IPS-15b (cell line): ENCODE measurements at regions not wholly inside any gene's neighbourhood (a gene's known extent, or its start where the extent isn't known, plus 50 kb on each side); places are given as distances from the start of the nearest gene placed in this dataset.
"Not testable (repeated sequence)": the region's sequence is repeated elsewhere in the genome, so short reads cannot be mapped to it uniquely, and the experiment has no call there.

ENCODE experiments used
- H3K27me3 ChIP-seq: one replicate; pipeline ENCODE4 v1.6.1; 2013; ENCODE audit warnings: low read length; ENCODE audit not compliant: control insufficient read depth, insufficient read depth
- H3K36me3 ChIP-seq: one replicate; pipeline ENCODE4 v1.6.1; 2013; ENCODE audit warnings: low read length; ENCODE audit not compliant: control insufficient read depth, insufficient read depth
- H3K4me1 ChIP-seq: one replicate; pipeline ENCODE4 v1.6.1; 2013; ENCODE audit warnings: mild to moderate bottlenecking, low read length; ENCODE audit not compliant: control insufficient read depth, insufficient read depth
- H3K4me3 ChIP-seq: one replicate; pipeline ENCODE4 v1.5.1; 2013; ENCODE audit warnings: low read depth, low read length
- H3K9ac ChIP-seq: one replicate; pipeline ENCODE4 v1.6.1; 2013; ENCODE audit warnings: low read depth, mild to moderate bottlenecking, low read length
- H3K9me3 ChIP-seq: one replicate; pipeline ENCODE4 v1.6.1; 2013; ENCODE audit warnings: mild to moderate bottlenecking, low read length; ENCODE audit not compliant: control insufficient read depth, insufficient read depth

DNA sequence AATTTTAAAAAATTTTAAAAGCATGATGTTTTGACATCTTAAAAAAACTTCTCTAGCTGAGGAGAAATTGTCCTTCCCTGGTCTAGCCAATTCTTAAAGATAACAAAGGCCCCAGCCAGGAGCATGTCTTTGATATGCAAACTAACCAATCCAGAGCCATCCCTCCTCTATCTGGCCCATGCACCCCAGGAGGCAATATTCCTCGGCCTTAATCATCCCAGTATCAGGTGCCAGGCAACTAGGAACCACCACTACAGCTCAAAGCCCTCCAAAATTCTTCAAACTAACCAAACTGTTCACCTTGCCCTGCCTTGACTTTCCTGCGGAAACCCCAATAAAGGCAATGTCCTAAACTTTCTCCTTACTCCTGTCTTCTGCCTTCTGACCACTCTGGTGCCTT is 97.8 kb upstream of the USP9X start:
- no peak overlapping the region for H3K9ac ChIP-seq
- H3K4me1 ChIP-seq, result peaks cover 4% of the 10 kb centered on the region
- H3K36me3 ChIP-seq, result no peaks in the 10 kb centered on the region
- H3K4me3 ChIP-seq, result no peak overlapping the region
- no peaks in the 10 kb centered on the region for H3K9me3 ChIP-seq
- H3K27me3 ChIP-seq, result no peaks in the 10 kb centered on the region

DNA sequence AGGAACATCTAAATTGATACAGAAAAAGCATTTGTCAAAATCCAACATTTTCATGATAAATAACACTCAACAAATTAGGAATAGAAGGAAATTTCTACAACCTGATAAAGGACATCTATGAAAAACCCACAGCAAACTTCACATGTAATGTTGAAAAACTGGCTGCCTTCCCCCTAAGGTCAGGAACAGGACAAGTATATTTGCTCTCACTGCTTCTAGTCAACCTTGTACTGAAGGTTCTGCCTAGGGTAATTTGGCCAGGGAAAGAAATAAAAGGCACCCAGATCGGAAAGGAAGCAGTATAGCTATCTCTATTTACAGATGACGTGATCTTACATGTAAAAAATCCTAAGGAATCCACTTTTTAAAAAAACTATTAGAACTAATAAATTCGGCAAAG is 97.1 kb upstream of the USP9X start:
- Histone ChIP-seq H3K4me1 (peaks cover 4% of the 10 kb centered on the region), H3K4me3 (no peak overlapping the region), H3K27me3 (no peaks in the 10 kb centered on the region), H3K9me3 (no peaks in the 10 kb centered on the region), H3K36me3 (no peaks in the 10 kb centered on the region), H3K9ac (no peak overlapping the region)

GRCh38 chrX:40993395-40993794 is 91.8 kb upstream of the USP9X start:
- H3K4me3 ChIP-seq, H3K36me3 ChIP-seq, H3K9ac ChIP-seq, H3K27me3 ChIP-seq, H3K4me1 ChIP-seq, H3K9me3 ChIP-seq: not testable (repeated sequence)

- Histone ChIP-seq H3K9me3 (no peaks in the 10 kb centered on the region), H3K4me3 (no peak overlapping the region), H3K9ac (no peak overlapping the region), H3K27me3 (no peaks in the 10 kb centered on the region), H3K36me3 (no peaks in the 10 kb centered on the region), H3K4me1 (peaks cover 6% of the 10 kb centered on the region)
Measured at GRCh38 chrX:40996886-40997530, 88.2 kb upstream of the USP9X start.

- no peaks in the 10 kb centered on the region for H3K27me3 ChIP-seq
- H3K36me3 ChIP-seq, result no peaks in the 10 kb centered on the region
- H3K4me1 ChIP-seq, result peaks cover 6% of the 10 kb centered on the region
- no peak overlapping the region for H3K9ac ChIP-seq
- H3K4me3 ChIP-seq, result no peak overlapping the region
- no peaks in the 10 kb centered on the region for H3K9me3 ChIP-seq
Measured at GRCh38 chrX:40998123-40998522, 87.1 kb upstream of the USP9X start.

DNA sequence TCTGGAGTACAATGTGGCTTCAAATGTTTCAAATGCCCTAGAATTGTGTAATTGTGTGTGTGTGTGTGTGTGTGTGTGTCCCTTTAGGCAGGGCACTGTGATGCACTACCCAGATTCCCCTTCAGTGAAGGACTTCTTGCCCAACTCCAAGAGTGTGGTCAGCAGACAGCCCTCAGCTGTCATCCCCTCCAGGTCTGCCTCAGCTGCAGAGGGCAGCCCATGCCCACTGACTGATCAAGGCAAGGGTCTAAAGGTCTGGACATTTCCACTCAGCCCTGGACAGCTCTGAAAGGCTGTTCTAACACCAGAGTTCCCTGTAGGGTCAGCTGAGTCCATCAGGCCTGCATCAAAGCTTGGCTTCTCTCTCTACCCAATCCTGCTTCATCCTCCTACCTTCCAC is 83.9 kb upstream of the USP9X start:
- H3K36me3 ChIP-seq, result no peaks in the 10 kb centered on the region
- no peak overlapping the region for H3K9ac ChIP-seq
- peaks cover 9% of the 10 kb centered on the region for H3K4me1 ChIP-seq
- no peaks in the 10 kb centered on the region for H3K27me3 ChIP-seq
- H3K4me3 ChIP-seq, result no peak overlapping the region
- H3K9me3 ChIP-seq, result no peaks in the 10 kb centered on the region

- Histone ChIP-seq H3K9ac (no peak overlapping the region), H3K36me3 (no peaks in the 10 kb centered on the region), H3K4me1 (peaks cover 6% of the 10 kb centered on the region), H3K27me3 (no peaks in the 10 kb centered on the region), H3K9me3 (no peaks in the 10 kb centered on the region), H3K4me3 (no peak overlapping the region)
Measured at GRCh38 chrX:41002026-41002425, 83.2 kb upstream of the USP9X start.

- no peaks in the 10 kb centered on the region for H3K36me3 ChIP-seq
- no peaks in the 10 kb centered on the region for H3K9me3 ChIP-seq
- no peak overlapping the region for H3K4me3 ChIP-seq
- peaks cover 3% of the 10 kb centered on the region for H3K4me1 ChIP-seq
- no peak overlapping the region for H3K9ac ChIP-seq
- H3K27me3 ChIP-seq, result no peaks in the 10 kb centered on the region
Measured at GRCh38 chrX:41003506-41004270, 81.6 kb upstream of the USP9X start.

- Histone ChIP-seq H3K9me3 (no peaks in the 10 kb centered on the region), H3K4me1 (peaks cover 3% of the 10 kb centered on the region), H3K27me3 (no peaks in the 10 kb centered on the region), H3K36me3 (no peaks in the 10 kb centered on the region), H3K4me3 (no peak overlapping the region), H3K9ac (no peak overlapping the region)
Measured at GRCh38 chrX:41005445-41005992, 79.7 kb upstream of the USP9X start.

GRCh38 chrX:41009850-41010846 is 75.1 kb upstream of the USP9X start:
- Histone ChIP-seq H3K4me1 (peaks cover 3% of the 10 kb centered on the region), H3K4me3 (no peak overlapping the region), H3K9ac (no peak overlapping the region), H3K36me3 (no peaks in the 10 kb centered on the region), H3K9me3 (no peaks in the 10 kb centered on the region), H3K27me3 (no peaks in the 10 kb centered on the region)

- peaks cover 6% of the 10 kb centered on the region for H3K4me1 ChIP-seq
- H3K4me3 ChIP-seq, result no peak overlapping the region
- H3K9me3 ChIP-seq, result no peaks in the 10 kb centered on the region
- no peaks in the 10 kb centered on the region for H3K36me3 ChIP-seq
- H3K9ac ChIP-seq, result no peak overlapping the region
- H3K27me3 ChIP-seq, result no peaks in the 10 kb centered on the region
Measured at GRCh38 chrX:41014776-41015360, 70.4 kb upstream of the USP9X start.
